ENCODE measurements at regions not wholly inside any gene's neighbourhood (a gene's known extent, or its start where the extent isn't known, plus 50 kb on each side); places are given as distances from the start of the nearest gene placed in this dataset.

- DNase-seq, result no peak
Measured at GRCh38 chr2:234763002-234763873, 188.6 kb upstream of the SH3BP4 start.

- no peak for DNase-seq
Measured at GRCh38 chr2:234761910-234762309, 189.9 kb upstream of the SH3BP4 start.

GRCh38 chr2:234754126-234754525 lies 197.7 kb upstream of the SH3BP4 start:
- no peak for DNase-seq

GRCh38 chr2:234753701-234754100 lies 198.1 kb upstream of the SH3BP4 start:
- DNase-seq, result no peak

- no peak for DNase-seq
Measured at GRCh38 chr2:234752966-234753365, 198.9 kb upstream of the SH3BP4 start.

GRCh38 chr2:234751275-234751973 lies 200.4 kb upstream of the SH3BP4 start:
- DNase-seq, result no peak

- DNase-seq, result no peak
Measured at GRCh38 chr2:234747833-234748559, 203.8 kb upstream of the SH3BP4 start.

GRCh38 chr2:234747032-234747431 lies 204.8 kb upstream of the SH3BP4 start:
- no peak for DNase-seq

- no peak for DNase-seq
Measured at GRCh38 chr2:234745347-234745746, 206.5 kb upstream of the SH3BP4 start.

- DNase-seq, result no peak
Measured at GRCh38 chr2:234741976-234742375, 209.8 kb upstream of the SH3BP4 start.

- no peak for DNase-seq
Measured at GRCh38 chr2:234739061-234739460, 212.8 kb upstream of the SH3BP4 start.

GRCh38 chr2:234735829-234736228 lies 216.0 kb upstream of the SH3BP4 start:
- no peak for DNase-seq

GRCh38 chr2:234733795-234734600 lies 217.8 kb upstream of the SH3BP4 start:
- no peak for DNase-seq

- no peak for DNase-seq
Measured at GRCh38 chr2:234733093-234733489, 218.7 kb upstream of the SH3BP4 start.

- DNase-seq, result no peak
Measured at GRCh38 chr2:234732404-234733092, 219.3 kb upstream of the SH3BP4 start.

- no peak for DNase-seq
Measured at GRCh38 chr2:234731236-234731635, 220.6 kb upstream of the SH3BP4 start.

GRCh38 chr2:234730066-234730640 lies 221.7 kb upstream of the SH3BP4 start:
- DNase-seq, result no peak

- DNase-seq, result no peak
Measured at GRCh38 chr2:234725528-234726264, 226.1 kb upstream of the SH3BP4 start.

- DNase-seq, result no peak
Measured at GRCh38 chr2:234724850-234725249, 227.0 kb upstream of the SH3BP4 start.

- DNase-seq, result no peak
Measured at GRCh38 chr2:234723400-234723799, 226.5 kb upstream of the ARL4C start.

- no peak for DNase-seq
Measured at GRCh38 chr2:234722176-234722575, 225.3 kb upstream of the ARL4C start.

Data from T-helper 1 cell (primary cell).